ENCODE measurements at regions not wholly inside any gene's neighbourhood (a gene's known extent, or its start where the extent isn't known, plus 50 kb on each side); places are given as distances from the start of the nearest gene placed in this dataset.

- DNase-seq (ENCODE audit: low read depth): no peak
Measured at GRCh38 chr17:73953206-73954033, 250.1 kb upstream of the RPL38 start.

GRCh38 chr17:73954951-73955350 lies 248.5 kb upstream of the RPL38 start:
- no peak for DNase-seq (ENCODE audit: low read depth)

GRCh38 chr17:73955616-73956015 lies 247.9 kb upstream of the RPL38 start:
- no peak for DNase-seq (ENCODE audit: low read depth)

GRCh38 chr17:73956169-73956568 lies 247.3 kb upstream of the RPL38 start:
- DNase-seq (ENCODE audit: low read depth): no peak

- DNase-seq (ENCODE audit: low read depth): peak; percentile 6
Measured at GRCh38 chr17:73956595-73957465, 246.6 kb upstream of the RPL38 start.

GRCh38 chr17:73957564-73957963 lies 245.9 kb upstream of the RPL38 start:
- DNase-seq (ENCODE audit: low read depth): no peak

- DNase-seq (ENCODE audit: low read depth): no peak
Measured at GRCh38 chr17:73958453-73958852, 245.0 kb upstream of the RPL38 start.

- no peak for DNase-seq (ENCODE audit: low read depth)
Measured at GRCh38 chr17:73960469-73960868, 243.0 kb upstream of the RPL38 start.

- no peak for DNase-seq (ENCODE audit: low read depth)
Measured at GRCh38 chr17:73962308-73962707, 241.2 kb upstream of the RPL38 start.

- DNase-seq (ENCODE audit: low read depth): no peak
Measured at GRCh38 chr17:73968680-73969079, 234.8 kb upstream of the RPL38 start.

GRCh38 chr17:73969956-73970355 lies 233.5 kb upstream of the RPL38 start:
- DNase-seq (ENCODE audit: low read depth): no peak

- DNase-seq (ENCODE audit: low read depth): no peak
Measured at GRCh38 chr17:73971127-73971526, 232.4 kb upstream of the RPL38 start.

- DNase-seq (ENCODE audit: low read depth): no peak
Measured at GRCh38 chr17:73972056-73972455, 231.4 kb upstream of the RPL38 start.

GRCh38 chr17:73972901-73973300 lies 230.6 kb upstream of the RPL38 start:
- DNase-seq (ENCODE audit: low read depth): no peak

GRCh38 chr17:73973586-73974409 lies 229.7 kb upstream of the RPL38 start:
- DNase-seq (ENCODE audit: low read depth): no peak

- no peak for DNase-seq (ENCODE audit: low read depth)
Measured at GRCh38 chr17:73974536-73974935, 228.9 kb upstream of the RPL38 start.

- no peak for DNase-seq (ENCODE audit: low read depth)
Measured at GRCh38 chr17:73976147-73976546, 227.3 kb upstream of the RPL38 start.

GRCh38 chr17:73976676-73977521 lies 226.6 kb upstream of the RPL38 start:
- DNase-seq (ENCODE audit: low read depth): no peak

- no peak for DNase-seq (ENCODE audit: low read depth)
Measured at GRCh38 chr17:73980517-73980916, 223.0 kb upstream of the RPL38 start.

- DNase-seq (ENCODE audit: low read depth): no peak
Measured at GRCh38 chr17:73982871-73983270, 220.6 kb upstream of the RPL38 start.

Measured in stimulated activated CD8-positive, alpha-beta memory T cell treated with anti-CD3 and anti-CD28 coated beads, Interleukin-15, amount 100 ng/mL, for 1 hour (primary cell).